DND-41 (cell line): ENCODE measurements at regions not wholly inside any gene's neighbourhood (a gene's known extent, or its start where the extent isn't known, plus 50 kb on each side); places are given as distances from the start of the nearest gene placed in this dataset.

ENCODE experiments used
- ATAC-seq: fragments of 200-7000 bp; cut with Tn5 transposase; 3 replicates; pipeline ENCODE4 v1.9.1; 2021; ENCODE audit warnings: low read depth; ENCODE audit not compliant: insufficient read depth
- DNase-seq: peaks from one replicate; pipeline ENCODE4 v3.0.0-alpha.2; 2020
- H2AFZ ChIP-seq: 2 replicates; pipeline ENCODE4 v1.6.0; 2012; ENCODE audit warnings: low read depth, low read length
- H3K27ac ChIP-seq: 2 replicates; pipeline ENCODE4 v1.5.1; 2012; ENCODE audit warnings: low read length, inconsistent platforms
- H3K27me3 ChIP-seq: fragments of 200-600 bp; sonication (generic); 2 replicates; pipeline ENCODE4 v1.6.0; 2012; ENCODE audit warnings: low read length, mild to moderate bottlenecking, inconsistent platforms; ENCODE audit not compliant: insufficient read depth, poor library complexity
- H3K36me3 ChIP-seq: 2 replicates; pipeline ENCODE4 v1.5.1; 2012; ENCODE audit warnings: low read length, inconsistent platforms; ENCODE audit not compliant: insufficient read depth
- H3K4me1 ChIP-seq: 2 replicates; pipeline ENCODE4 v1.5.1; 2012; ENCODE audit warnings: mild to moderate bottlenecking, low read length; ENCODE audit not compliant: insufficient read depth
- H3K4me2 ChIP-seq: 2 replicates; pipeline ENCODE4 v1.6.0; 2012; ENCODE audit warnings: mild to moderate bottlenecking, moderate library complexity, low read length, inconsistent platforms; ENCODE audit not compliant: insufficient read depth
- H3K4me3 ChIP-seq, 2 experiments: fragments of 200-600 bp in 1 of 2; shearing (Covaris generic) in 1 of 2; 2 replicates each; pipeline ENCODE4 v1.5.1; 2012 to 2016; ENCODE audit warnings: inconsistent platforms in 2 of 2, low read length in 2 of 2, mild to moderate bottlenecking in 2 of 2, low read depth in 1 of 2, moderate library complexity in 1 of 2
- H3K79me2 ChIP-seq: 2 replicates; pipeline ENCODE4 v1.6.0; 2012; ENCODE audit warnings: low read length, inconsistent platforms; ENCODE audit not compliant: insufficient read depth
- H3K9ac ChIP-seq: 2 replicates; pipeline ENCODE4 v1.6.0; 2012; ENCODE audit warnings: low read depth, mild to moderate bottlenecking, inconsistent platforms, low read length, moderate library complexity
- H3K9me3 ChIP-seq: 2 replicates; pipeline ENCODE4 v1.5.1; 2012; ENCODE audit warnings: low read length, moderate library complexity, mild to moderate bottlenecking, inconsistent platforms; ENCODE audit not compliant: insufficient read depth, severe bottlenecking
- H4K20me1 ChIP-seq: 2 replicates; pipeline ENCODE4 v1.6.0; 2012; ENCODE audit warnings: low read length; ENCODE audit not compliant: insufficient read depth
- EZH2 ChIP-seq: IDR thresholded peaks from 3 replicates; pipeline ENCODE4 v1.6.1; 2012; ENCODE audit warnings: borderline replicate concordance, low read depth, mild to moderate bottlenecking, moderate library complexity, low read length, inconsistent platforms; ENCODE audit not compliant: severe bottlenecking
- TF ChIP-seq, protein P1 (sequence below): IDR thresholded peaks from 2 replicates; pipeline ENCODE4 v1.5.1; 2012; ENCODE audit warnings: borderline replicate concordance, low read length, moderate library complexity, mild to moderate bottlenecking; ENCODE audit not compliant: poor library complexity, severe bottlenecking; ENCODE audit errors: extremely low read depth

DNA sequence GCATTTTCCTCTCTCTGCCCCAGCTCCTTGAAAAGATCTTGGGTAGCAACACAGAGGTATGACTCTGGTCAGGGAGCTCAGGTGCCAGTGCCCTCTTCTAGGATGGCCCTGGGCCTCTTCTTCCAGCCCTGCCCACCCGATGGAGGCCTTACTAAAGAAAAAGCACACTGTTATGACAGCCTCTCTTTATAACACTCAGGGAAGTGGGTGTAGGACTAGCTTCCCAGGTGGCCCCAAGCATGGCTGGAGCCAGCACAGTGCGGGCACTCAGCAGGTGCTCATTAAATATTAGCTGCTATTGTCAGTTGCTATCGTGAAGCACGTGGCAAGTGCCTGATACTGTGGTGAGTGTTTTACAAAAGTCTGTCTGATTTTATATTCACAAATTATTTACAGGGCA is 127.2 kb upstream of the B3GAT1 start:
- Histone ChIP-seq H3K4me2 (no peak overlapping the region), H3K36me3 (no peaks in the 10 kb centered on the region), H3K4me3 (no peak overlapping the region), H3K79me2 (no peaks in the 10 kb centered on the region), H3K9ac (no peak overlapping the region), H3K27ac (no peak overlapping the region), H3K9me3 (no peaks in the 10 kb centered on the region), H3K27me3 (no peaks in the 10 kb centered on the region), H4K20me1 (no peaks in the 10 kb centered on the region), H3K4me1 (no peaks in the 10 kb centered on the region), H2AFZ (no peak overlapping the region)
- ATAC-seq, result no peak
- DNase-seq, result no peak
- TF ChIP-seq EZH2, result no peak
- TF ChIP-seq, protein P1, sequence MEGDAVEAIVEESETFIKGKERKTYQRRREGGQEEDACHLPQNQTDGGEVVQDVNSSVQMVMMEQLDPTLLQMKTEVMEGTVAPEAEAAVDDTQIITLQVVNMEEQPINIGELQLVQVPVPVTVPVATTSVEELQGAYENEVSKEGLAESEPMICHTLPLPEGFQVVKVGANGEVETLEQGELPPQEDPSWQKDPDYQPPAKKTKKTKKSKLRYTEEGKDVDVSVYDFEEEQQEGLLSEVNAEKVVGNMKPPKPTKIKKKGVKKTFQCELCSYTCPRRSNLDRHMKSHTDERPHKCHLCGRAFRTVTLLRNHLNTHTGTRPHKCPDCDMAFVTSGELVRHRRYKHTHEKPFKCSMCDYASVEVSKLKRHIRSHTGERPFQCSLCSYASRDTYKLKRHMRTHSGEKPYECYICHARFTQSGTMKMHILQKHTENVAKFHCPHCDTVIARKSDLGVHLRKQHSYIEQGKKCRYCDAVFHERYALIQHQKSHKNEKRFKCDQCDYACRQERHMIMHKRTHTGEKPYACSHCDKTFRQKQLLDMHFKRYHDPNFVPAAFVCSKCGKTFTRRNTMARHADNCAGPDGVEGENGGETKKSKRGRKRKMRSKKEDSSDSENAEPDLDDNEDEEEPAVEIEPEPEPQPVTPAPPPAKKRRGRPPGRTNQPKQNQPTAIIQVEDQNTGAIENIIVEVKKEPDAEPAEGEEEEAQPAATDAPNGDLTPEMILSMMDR, result no peak

DNA sequence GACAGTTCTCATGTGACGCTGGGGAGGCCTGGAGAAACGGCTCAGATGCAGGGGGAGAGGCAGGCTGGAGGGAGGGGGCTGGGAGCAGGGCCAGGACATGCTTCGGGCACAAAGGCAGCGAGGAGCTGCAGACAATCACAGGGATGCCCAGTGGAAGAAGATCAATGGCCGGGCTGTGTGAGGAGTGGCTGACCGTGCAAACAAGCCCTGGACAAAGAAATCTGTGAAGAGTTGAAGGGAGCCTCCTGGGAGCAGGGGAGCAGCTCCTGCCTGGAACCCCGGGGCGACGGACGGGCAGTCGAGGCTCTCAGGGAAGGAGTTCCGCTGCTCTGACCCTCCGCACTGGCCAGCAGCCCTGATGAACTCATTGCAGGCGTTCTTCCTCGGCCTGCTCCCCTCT is 126.7 kb upstream of the B3GAT1 start:
- no peak for ATAC-seq
- no peaks in the 10 kb centered on the region for H3K36me3 ChIP-seq
- no peaks in the 10 kb centered on the region for H3K9me3 ChIP-seq
- H3K9ac ChIP-seq, result no peak overlapping the region
- H2AFZ ChIP-seq, result no peak overlapping the region
- H3K27me3 ChIP-seq, result no peaks in the 10 kb centered on the region
- TF ChIP-seq, protein P1, result no peak
- no peak for TF ChIP-seq EZH2
- no peaks in the 10 kb centered on the region for H4K20me1 ChIP-seq
- H3K27ac ChIP-seq, result no peak overlapping the region
- H3K79me2 ChIP-seq, result no peaks in the 10 kb centered on the region
- no peak for DNase-seq
- H3K4me3 ChIP-seq, result no peak overlapping the region
- H3K4me2 ChIP-seq, result no peak overlapping the region
- no peaks in the 10 kb centered on the region for H3K4me1 ChIP-seq

DNA sequence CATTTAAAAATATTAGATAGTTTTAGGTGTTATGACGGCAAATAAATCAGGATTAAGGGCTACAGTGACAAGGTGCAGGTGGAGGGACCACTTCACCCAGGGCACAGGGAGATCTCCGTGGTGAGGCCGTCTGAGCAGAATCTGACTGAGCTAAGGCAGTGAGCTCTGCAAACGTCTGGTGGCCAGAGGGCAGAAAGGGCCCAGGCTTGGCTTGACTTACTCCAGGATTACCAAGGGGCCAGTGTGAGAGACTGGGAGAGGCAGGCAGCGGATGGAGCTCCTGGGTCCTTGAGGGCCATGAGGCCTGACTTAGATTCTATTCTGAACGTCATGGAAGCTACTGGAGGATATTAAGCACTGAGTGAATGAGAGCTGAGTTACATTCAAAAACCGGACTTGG is 125.9 kb upstream of the B3GAT1 start:
- no peak for TF ChIP-seq EZH2
- TF ChIP-seq, protein P1, result no peak
- Histone ChIP-seq H3K9me3 (no peaks in the 10 kb centered on the region), H3K27me3 (no peaks in the 10 kb centered on the region), H3K9ac (no peak overlapping the region), H3K4me3 (no peak overlapping the region), H3K79me2 (no peaks in the 10 kb centered on the region), H3K4me2 (no peak overlapping the region), H3K36me3 (no peaks in the 10 kb centered on the region), H2AFZ (no peak overlapping the region), H4K20me1 (no peaks in the 10 kb centered on the region), H3K27ac (no peak overlapping the region), H3K4me1 (no peaks in the 10 kb centered on the region)
- ATAC-seq, result no peak
- DNase-seq, result no peak

DNA sequence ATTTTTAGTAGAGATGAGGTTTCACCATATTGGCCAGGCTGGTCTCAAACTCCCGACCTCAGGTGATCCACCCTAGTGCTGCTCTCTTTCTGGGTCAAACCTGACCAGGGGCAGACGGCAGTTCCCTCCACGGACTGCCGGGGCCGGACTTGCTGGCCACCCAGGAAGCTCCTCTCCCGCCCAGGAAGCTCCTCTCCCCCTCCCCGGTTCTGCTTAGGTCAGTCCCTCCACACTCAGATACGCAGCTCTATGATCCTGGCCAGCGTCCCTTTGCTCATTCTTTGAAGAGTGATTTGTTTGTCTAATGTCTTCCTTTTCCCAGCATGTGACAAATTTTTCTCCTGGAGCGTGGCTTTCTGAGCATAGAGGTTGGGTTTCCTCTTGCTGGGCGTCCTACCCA is 125.3 kb upstream of the B3GAT1 start:
- no peak for DNase-seq
- no peaks in the 10 kb centered on the region for H3K36me3 ChIP-seq
- TF ChIP-seq, protein P1, result no peak
- TF ChIP-seq EZH2, result no peak
- ATAC-seq, result no peak
- no peak overlapping the region for H3K9ac ChIP-seq
- no peak overlapping the region for H3K4me3 ChIP-seq
- H3K79me2 ChIP-seq, result no peaks in the 10 kb centered on the region
- no peaks in the 10 kb centered on the region for H3K27me3 ChIP-seq
- H2AFZ ChIP-seq, result no peak overlapping the region
- no peak overlapping the region for H3K27ac ChIP-seq
- no peak overlapping the region for H3K4me2 ChIP-seq
- no peaks in the 10 kb centered on the region for H3K4me1 ChIP-seq
- no peaks in the 10 kb centered on the region for H3K9me3 ChIP-seq
- no peaks in the 10 kb centered on the region for H4K20me1 ChIP-seq
